ENCODE measurements at regions not wholly inside any gene's neighbourhood (a gene's known extent, or its start where the extent isn't known, plus 50 kb on each side); places are given as distances from the start of the nearest gene placed in this dataset.

DNA sequence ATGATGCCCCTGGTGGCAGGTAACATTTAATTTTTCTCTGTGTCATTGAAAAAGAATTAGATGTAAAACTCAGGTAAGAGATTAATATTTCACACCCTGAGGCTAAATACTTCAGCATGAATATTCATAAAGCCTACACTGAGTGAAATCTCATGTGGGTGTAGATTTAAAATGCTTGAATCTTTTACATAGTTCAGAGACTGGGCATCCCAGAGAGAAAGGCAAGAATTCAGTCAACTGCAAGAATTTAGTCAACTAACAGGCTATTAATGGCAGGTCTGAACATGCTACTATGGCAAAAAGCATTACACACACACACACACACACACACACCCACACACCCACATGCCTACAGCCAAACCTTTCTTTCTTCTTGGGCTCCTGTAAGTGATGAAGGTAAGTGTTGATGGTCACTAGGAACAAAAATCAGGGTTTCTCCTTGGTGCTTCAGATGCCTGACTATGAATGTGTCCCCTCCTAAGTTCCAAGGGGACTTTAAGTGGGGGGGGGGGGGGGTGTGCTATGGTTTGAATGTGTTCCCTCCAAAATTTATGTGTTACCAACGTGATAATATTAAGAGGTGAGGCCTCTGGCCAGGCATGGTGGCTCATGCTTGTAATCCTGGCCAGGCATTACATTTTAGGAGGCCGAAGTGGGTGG lies 63.7 kb upstream of the PSMD7 start:
- no peak for DNase-seq (ENCODE audit: low read depth)

DNA sequence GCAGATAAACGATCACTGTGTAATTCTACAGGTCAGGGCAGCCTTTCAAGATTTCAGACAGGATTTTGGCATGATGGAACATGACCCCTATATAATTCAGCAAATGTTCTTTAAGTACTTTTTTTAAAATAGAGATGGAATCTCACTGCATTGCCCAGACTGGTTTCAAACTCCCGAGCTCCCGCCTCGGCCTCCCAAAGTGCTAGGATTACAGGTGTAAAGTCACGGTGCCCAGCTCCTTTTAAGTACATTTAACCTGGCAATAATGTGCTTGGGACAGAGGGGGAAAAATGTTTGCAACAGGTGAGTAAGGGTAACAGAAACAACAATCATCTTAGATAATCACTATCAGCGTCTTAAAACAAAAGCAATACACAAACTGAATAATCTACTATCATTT lies 66.5 kb upstream of the PSMD7 start:
- DNase-seq (ENCODE audit: low read depth) = no peak

DNA sequence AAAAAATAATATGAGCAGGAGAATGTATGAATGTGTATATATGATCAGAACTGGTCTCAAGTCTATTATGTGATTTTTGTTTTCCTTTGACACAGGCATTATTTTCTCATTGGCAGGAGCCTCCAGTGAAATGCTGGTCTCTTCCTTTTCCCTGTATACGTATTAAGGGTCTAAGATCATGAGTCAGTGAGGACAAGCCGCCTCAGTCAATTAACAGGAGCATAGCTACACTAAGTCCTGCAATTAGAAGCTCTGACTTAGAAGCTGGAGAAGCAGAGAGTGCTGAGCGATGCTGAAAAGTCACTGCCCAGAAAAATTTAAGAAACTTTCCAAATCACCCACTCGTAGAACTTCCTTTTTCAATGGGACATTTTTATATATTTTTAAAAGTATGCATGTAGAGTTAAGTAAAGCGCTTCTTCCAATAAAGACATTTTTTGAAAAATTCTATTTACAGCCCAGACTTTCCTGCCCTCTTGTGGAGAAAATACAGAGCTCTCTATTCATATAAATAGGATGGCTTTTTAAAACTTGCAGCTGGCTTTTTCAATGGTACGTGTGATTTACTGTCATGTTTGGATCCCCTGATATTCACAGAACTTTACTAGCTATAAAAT lies 70.2 kb upstream of the PSMD7 start:
- DNase-seq (ENCODE audit: low read depth) = peak; percentile 31

DNA sequence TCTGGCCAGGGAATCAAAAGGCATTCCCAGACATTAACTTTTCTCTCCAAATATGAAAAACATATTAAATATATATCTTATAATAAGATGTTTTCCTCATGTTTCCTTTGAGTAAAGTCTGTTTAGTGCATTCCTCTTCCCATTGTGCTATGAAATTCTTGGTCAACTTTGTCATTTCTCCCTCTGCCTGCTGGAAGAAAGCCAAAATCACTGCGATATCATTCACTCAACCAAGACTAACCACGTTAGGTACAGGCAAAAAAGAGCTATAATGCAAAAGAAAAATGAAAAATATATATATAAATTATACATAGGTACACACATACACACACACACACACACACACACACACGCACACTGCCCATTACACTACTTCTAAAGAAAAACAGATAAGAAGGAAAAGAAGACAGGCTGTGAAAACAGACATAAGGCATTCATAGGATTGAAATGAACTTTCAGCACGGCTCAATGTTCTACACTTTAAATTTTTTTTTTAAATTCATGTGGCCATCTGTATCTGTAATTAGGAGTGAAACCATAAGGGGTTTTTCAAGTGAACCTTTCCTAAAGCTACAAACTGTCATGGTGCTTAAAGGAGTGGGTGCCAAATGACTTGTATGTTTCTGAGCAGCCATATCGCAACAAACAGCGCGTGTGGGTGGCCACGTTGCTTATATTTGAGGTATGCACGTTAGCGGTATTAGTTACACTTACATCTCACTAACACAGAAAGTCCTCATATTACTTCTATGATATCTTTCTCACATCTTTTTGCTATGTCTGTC lies 71.6 kb upstream of the PSMD7 start:
- peak; percentile 38 for DNase-seq (ENCODE audit: low read depth)

DNA sequence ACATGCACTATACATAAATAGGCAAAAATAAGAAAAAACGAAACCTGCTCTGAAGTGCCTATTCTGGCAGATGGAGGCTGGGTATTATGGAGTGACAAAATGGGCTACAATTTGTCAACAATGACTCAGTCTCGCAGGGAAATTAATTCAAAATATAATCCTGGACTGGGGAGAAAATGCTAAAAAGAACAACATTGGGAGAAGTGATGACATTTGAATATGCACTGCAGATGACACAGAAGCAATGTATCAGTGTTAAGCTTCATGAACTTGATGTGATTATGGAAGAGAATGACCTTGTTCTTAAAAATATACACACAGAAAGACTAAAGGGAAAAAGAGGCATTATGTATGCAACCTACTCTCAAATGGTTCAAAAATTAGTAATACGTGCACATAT lies 74.8 kb upstream of the PSMD7 start:
- no peak for DNase-seq (ENCODE audit: low read depth)

DNA sequence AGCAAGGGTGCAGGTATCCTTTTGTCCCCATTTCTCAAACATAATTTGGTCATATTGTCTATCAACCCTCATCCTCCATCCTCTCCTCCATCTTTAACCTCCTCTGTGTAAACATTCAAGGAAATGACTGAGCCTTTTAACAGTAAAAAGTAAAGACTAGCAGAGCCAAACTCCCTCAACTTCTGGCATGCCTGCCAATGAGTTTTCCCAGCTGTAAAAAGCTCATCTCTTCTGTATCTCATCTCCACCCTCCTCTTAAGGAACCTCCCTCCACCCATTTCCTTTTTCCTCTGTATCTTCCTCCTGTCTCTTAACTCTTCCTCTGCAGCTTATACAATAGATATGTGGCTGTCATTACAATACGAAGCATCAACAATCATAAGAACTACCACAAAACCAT lies 76.9 kb upstream of the PSMD7 start:
- DNase-seq (ENCODE audit: low read depth) = no peak

DNA sequence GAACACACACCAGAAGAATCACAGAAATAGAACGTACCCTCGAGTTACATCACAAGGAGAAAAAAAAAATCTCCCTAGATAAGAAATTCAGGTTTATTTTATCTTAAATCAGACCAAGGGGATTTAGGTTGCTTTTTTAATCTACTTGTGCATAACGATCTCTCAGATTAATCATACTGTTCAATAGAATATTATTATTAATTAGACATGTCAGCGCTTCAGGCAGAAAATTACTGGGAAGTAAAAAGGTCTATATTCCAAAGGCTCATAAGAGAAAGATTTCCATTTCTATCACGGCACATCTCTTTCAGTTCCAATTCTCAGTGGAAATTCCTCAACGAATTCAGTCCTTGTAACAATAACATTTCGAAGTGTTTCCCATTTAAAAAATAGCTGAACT lies 77.7 kb upstream of the PSMD7 start:
- DNase-seq (ENCODE audit: low read depth) = no peak

DNA sequence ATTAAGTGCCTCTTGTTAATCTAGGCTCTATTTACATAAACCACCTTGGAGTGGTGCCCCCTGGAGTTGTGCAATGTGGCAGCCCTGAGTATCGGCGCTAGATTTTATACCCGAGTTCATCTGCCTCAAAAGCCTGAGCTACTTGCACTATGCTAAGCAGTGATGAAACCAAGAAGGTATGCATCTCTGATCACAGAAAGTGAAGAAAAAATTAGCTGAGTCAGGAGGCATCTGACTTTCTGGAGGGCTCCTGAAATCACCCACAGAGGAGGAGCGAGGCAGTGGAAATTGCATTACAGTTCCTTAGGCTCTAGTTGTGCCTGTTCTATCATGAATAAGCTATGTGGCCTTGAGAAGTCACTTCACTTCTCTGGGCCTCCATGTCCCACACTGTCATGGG lies 80.3 kb upstream of the PSMD7 start:
- peak; percentile 75 for DNase-seq (ENCODE audit: low read depth)

DNA sequence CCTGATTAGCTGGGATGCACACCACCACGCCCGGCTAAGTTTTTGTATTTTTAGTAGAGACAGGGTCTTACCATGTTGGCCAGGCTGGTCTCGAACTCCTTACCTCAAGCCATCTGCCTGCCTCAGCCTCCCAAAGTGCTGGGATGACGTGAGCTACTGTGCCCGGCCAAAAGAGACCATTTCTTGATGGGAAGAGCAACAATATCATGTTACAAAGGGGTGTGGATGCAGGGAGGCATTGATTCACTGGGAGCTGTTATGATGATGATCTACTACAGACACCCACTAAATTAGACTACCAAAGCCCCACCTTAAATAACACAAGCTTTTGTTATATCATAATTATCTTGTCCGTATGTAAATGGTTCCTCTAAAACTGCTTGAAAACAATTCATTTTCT lies 81.4 kb upstream of the PSMD7 start:
- no peak for DNase-seq (ENCODE audit: low read depth)

DNA sequence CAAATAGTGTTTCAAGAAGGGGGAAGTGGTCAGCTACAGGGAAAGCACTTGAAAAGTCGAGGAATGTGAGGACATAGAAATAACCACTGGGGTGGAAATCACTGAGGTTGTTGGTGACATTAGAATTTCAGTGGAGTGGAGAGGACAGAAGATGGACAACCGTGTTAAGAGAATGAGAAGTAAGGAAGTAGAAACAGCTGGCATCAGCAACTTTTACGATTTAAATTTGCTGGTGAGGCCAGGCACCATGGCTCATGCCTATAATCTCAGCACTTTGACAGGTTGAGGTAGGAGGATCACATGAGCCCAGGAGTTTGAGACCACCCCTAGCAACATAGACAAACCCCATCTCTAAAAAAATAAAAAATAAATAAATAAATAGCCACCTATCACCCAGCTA lies 83.2 kb upstream of the PSMD7 start:
- DNase-seq (ENCODE audit: low read depth) = no peak

DNA sequence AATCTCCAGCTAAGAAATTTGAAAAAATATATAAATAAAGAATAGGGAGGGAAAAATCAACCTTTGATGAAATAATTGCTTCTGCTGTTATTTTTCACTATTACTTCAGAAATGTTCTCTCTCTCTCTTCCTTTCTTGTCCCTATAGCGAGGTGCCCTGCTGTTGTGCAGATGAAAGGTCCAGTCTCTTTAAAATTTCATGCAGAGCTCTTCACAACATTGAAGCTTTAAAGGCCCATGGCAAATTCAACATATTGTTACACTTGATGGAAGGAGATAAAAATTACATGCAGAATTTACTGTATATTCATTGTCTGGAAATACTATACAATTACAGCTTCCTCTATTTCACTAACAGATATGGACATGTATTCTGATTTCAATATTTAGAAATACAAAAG lies 86.4 kb upstream of the PSMD7 start:
- no peak for DNase-seq (ENCODE audit: low read depth)

DNA sequence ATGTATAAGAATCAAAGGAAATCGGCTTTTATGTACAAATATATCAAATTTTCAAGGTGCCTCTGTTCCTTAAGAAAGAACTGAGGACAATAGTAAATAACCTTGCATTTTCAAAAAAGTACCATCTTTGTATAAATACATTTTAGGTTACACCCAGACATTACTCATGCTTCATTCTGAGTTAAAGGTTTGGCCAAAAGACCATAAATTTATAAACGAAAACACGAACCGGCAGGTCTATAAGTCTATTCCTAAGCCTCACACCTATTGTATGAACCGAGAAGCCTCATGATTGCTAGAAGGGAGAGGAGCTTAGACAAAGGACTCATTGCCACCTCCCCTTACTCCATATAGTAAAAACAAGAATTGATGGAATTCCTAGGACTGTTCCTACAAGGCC lies 94.6 kb upstream of the PSMD7 start:
- DNase-seq (ENCODE audit: low read depth) = no peak

DNA sequence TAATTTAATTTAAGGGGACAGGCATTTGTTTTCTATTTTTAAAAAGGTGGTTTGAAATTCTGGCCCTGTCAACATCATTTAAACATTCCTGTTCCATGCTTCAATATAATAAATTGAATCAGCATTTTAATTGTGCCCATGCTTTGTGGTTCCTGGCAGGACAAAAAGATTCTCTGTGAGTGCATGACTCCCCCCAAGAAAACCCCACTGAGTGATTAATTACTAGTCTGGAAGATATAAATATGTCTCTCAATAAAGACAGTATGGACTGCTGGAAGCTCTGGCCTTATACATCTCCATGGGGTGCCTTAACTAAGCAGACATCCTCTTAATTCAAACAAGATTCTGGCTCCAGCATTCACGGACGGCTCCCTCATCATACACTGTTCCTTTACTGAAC lies 95.0 kb upstream of the PSMD7 start:
- DNase-seq (ENCODE audit: low read depth) = no peak

DNA sequence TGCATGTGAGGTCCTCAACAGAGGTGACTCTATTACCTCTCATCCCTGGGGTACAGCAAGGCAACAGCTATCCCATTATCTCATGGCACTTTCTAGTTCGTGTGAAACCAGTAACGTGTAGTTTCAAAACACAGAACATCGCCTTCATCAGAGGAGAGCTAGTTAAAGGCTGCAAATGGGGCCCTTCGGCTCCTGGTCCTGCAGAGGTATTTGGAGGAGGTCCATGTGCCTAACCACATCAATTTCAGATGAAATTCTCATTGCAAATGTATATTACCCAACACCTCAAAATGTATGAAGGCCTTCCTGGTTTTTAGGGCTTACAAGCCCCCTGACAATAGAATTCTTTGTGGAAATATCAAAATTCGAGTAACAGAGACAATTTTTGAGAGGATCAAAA lies 95.7 kb upstream of the PSMD7 start:
- DNase-seq (ENCODE audit: low read depth) = no peak

DNA sequence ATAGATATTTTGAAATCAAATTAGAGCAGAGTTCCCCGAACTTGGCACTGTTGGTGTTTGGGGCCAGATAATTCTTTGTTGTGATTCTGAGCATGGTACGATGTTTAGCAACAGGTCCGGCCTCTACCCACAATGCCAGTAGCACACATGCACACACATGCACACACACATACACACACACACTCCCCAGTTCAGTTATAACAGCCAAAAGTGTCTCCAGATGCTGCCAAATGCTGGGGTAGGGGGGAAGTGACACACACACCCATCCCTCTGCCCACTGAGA lies 96.8 kb upstream of the PSMD7 start:
- DNase-seq (ENCODE audit: low read depth) = no peak

DNA sequence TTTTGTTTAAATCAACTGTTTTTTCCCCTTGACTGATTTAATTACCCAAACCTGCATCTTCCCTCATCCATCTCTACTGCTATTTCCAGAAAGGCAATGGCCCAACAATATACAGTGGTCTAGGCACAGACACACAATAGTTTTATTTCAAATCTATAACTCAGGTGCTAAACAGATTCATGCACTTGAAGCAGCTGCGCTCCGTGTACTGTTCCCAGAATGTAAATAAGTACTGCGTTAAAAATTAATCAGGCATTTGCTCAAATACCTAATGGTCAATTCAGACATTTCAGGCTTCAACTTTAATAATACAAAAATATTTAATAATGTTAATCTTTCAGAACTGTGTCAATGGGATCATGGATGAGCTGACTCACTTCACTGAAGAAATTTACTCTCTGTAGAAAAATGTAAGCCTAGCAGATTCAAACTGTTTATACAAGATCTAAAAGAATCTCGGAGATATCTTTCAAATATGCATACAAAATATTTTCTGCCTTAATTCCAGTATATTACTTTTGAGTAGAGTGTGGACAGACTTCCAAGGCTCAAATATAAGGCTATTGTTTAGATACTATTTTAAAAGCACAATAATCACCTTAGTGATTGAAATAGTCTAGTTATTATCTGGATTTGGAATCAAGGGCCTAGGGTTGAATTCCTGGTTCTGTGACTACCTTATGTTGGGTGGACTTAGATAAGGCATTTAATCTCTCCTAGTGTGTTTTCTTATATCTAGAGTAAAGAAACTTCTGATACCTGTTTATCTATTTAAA lies 97.4 kb upstream of the PSMD7 start:
- DNase-seq (ENCODE audit: low read depth) = peak; percentile 38

DNA sequence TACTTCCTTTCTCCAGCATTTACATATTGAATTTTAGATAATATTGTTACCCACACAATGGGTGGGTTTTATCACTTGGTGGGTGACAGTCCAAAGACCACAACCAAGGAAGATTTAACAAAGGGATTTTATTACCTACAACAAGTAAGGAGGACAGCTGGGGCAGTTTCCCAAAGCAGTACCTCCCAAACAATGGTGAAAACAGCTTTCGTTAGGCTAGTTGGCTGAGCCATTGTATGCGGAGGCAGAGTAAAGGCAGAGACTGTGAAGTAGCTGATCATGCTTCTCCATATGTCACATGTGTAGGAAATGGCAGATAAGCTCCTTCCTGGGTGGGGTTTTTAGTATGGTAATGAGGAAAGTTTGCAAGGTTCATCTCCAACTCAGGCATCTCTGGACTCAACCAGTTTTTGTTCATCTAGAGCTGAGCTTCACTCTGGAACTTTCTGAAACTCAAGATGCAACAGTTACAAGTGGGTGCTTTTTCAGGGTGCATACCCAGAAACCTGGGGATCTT lies 104.3 kb upstream of the PSMD7 start:
- no peak for DNase-seq (ENCODE audit: low read depth)

DNA sequence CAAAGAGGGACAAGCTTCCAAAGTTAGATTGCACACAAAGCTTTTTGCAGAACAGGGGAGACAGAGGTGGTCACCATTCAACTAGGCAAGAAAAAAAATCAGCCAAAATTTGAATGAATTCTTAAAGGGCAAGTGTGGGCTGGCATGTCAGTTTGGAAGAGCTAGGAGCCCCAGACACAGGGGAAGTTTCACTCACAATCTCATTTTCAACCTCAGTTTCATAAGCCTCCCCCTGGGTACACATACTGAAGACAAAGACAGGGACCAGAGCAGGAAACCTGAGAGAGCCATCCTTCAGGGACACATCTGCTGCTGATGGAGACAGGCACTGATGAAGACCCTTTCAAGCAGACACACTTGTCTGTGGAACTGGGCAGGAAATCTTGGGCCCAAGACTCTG lies 106.3 kb upstream of the PSMD7 start:
- no peak for DNase-seq (ENCODE audit: low read depth)

DNA sequence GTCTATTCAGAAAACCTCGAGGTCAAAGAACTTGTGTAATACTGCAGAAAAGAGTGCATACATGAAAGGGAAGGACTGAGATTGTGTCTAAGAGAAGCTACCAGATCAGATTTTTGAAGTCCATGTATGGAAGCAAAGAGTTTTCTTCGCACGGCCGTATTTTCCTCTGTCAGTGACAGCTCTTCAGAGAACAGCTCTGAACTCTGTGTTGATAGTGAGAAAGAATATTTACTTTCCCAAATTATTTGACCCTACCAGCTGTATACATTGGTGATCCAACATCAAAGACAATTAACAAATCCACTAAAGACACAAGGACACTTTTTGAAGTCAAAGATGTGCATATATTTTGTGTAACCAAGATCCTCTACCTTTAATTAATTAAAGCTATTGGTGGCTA lies 107.8 kb upstream of the PSMD7 start:
- no peak for DNase-seq (ENCODE audit: low read depth)

DNA sequence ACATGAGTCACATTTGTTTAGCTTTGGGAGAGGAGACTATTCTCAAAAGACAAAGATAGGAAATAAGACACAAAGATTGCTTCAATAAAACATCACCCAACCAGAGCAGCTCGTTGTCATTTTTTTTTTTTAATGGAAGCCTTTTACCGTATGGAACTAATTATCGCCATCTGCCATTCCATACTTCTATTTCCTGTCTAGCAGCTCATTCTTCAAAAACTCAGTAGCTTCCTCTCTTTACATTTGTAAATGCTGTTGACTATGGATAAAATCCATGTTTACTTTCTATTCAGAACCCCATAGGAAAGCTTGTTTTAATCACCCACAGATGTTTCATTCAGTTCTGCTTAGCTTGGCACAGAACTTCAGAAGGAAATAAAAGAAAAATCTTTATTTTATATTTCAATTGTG lies 110.0 kb upstream of the PSMD7 start:
- DNase-seq (ENCODE audit: low read depth) = peak; percentile 37

DNA sequence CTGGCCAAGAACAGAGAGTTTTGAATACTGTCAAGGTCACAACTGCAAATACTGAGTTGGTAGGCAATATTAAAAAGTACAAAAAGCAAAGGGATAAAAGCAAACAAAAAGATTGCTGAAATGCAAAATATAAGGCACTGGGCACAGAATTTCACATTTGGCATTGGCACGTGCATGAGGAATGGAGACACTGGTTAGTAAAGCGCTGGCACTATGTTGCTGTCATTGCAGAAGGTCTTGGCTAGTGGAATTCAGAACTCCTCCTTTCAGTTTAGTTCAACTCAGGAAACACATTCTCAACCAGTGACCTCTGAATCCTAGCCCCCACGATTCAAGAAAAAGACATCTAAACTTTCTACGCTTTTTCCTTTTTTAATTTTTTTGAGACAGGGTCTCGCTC lies 111.8 kb upstream of the PSMD7 start:
- no peak for DNase-seq (ENCODE audit: low read depth)

DNA sequence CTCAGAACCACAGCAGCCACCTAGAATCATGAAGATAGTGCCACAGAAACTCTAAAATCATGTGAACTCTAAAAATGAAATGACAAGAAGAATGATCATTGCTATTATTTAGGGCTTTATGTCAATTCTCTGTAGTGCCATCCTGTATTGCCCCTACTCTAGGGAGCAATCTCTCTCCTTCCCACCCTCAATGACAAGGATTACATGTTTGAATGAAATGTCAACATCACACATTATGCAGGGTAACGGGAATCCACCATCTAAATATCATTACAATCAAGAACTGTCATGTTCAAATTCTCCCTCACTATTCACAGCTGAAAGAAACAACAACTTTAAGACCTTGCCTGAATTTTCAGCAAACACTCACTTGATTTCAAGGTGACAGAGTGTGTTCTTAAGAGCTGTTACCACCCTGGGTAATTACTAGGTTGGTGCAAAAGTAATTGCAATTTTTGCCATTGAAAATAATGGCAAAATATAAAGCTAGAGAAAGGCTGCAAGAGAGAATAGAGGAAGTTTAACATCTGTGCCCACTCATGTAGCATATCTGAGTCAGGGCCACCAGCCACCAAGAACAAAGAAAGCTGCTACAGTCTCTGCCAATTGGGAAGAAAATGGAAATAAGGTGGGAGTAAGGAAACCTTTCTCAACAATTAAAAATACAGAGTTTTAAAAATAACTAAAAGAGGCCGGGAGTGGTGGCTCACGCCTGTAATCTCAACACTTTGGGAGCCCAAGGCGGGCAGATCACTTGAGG lies 112.8 kb upstream of the PSMD7 start:
- DNase-seq (ENCODE audit: low read depth) = no peak
